SK-N-SH treated with all-trans-retinoic acid at 6 μM for 48 hours (cell line): ENCODE measurements at regions not wholly inside any gene's neighbourhood (a gene's known extent, or its start where the extent isn't known, plus 50 kb on each side); places are given as distances from the start of the nearest gene placed in this dataset.
"Not testable (repeated sequence)": the region's sequence is repeated elsewhere in the genome, so short reads cannot be mapped to it uniquely, and the experiment has no call there.

ENCODE experiments used
- ATAC-seq: fragments of 200-7000 bp; cut with Tn5 transposase; 3 replicates; pipeline ENCODE4 v1.9.1; 2020; ENCODE audit warnings: mild to moderate bottlenecking, moderate library complexity
- ARNTL ChIP-seq: fragments of 450-650 bp; formaldehyde crosslinking; IDR thresholded peaks from 2 replicates; pipeline ENCODE4 v1.5.0; 2020; ENCODE audit warnings: low read depth, mild to moderate bottlenecking, moderate library complexity, borderline replicate concordance
- BACH2 ChIP-seq: fragments of 250-450 bp; sonication (Bioruptor Pico); IDR thresholded peaks from 2 replicates; pipeline ENCODE4 v1.9.0; 2021; ENCODE audit warnings: mild to moderate bottlenecking, borderline replicate concordance
- CSDC2 ChIP-seq: fragments of 250-450 bp; sonication (Bioruptor Pico); IDR thresholded peaks from 2 replicates; pipeline ENCODE4 v1.5.0; 2020; ENCODE audit warnings: mild to moderate bottlenecking, moderate library complexity
- ESRRG ChIP-seq: fragments of 250-450 bp; sonication (Bioruptor Pico); IDR thresholded peaks from 2 replicates; pipeline ENCODE4 v1.6.1; 2021; ENCODE audit warnings: mild to moderate bottlenecking
- GLIS3 ChIP-seq: fragments of 250-450 bp; sonication (Bioruptor Pico); IDR thresholded peaks from 2 replicates; pipeline ENCODE4 v1.5.0; 2020; ENCODE audit warnings: mild to moderate bottlenecking, moderate library complexity
- ISL1 ChIP-seq: fragments of 250-450 bp; sonication (Bioruptor Pico); IDR thresholded peaks from 2 replicates; pipeline ENCODE4 v2.1.2; 2022; ENCODE audit warnings: mild to moderate bottlenecking, moderate library complexity
- OSR1 ChIP-seq: fragments of 250-450 bp; sonication (Bioruptor Pico); IDR thresholded peaks from 2 replicates; pipeline ENCODE4 v1.8.0; 2022; ENCODE audit warnings: moderate library complexity, mild to moderate bottlenecking, inconsistent platforms
- PPARA ChIP-seq: fragments of 250-450 bp; sonication (Bioruptor Pico); IDR thresholded peaks from 2 replicates; pipeline ENCODE4 v1.5.0; 2020; ENCODE audit warnings: mild to moderate bottlenecking, borderline replicate concordance
- SNAI2 ChIP-seq: fragments of 250-450 bp; sonication (Bioruptor Pico); IDR thresholded peaks from 2 replicates; pipeline ENCODE4 v1.5.0; 2020; ENCODE audit warnings: mild to moderate bottlenecking, moderate library complexity
- TCF4 ChIP-seq: fragments of 250-450 bp; sonication (Bioruptor Pico); IDR thresholded peaks from 2 replicates; pipeline ENCODE4 v1.8.0; 2021; ENCODE audit warnings: mild to moderate bottlenecking, moderate library complexity, borderline replicate concordance
- TOX ChIP-seq: fragments of 250-450 bp; sonication (Bioruptor Pico); IDR thresholded peaks from 2 replicates; pipeline ENCODE4 v1.8.0; 2021; ENCODE audit warnings: mild to moderate bottlenecking, moderate library complexity, borderline replicate concordance
- ZC3H10 ChIP-seq: fragments of 250-450 bp; sonication (Bioruptor Pico); IDR thresholded peaks from 2 replicates; pipeline ENCODE4 v1.5.1; 2021; ENCODE audit warnings: mild to moderate bottlenecking, moderate library complexity
- ZFP3 ChIP-seq: fragments of 250-450 bp; sonication (Bioruptor Pico); IDR thresholded peaks from 2 replicates; pipeline ENCODE4 v1.5.0; 2020; ENCODE audit warnings: mild to moderate bottlenecking, moderate library complexity
- ZFP30 ChIP-seq: fragments of 450-650 bp; formaldehyde crosslinking; IDR thresholded peaks from 2 replicates; pipeline ENCODE4 v1.5.0; 2022; ENCODE audit warnings: mild to moderate bottlenecking, moderate library complexity
- ZNF565 ChIP-seq: fragments of 450-650 bp; formaldehyde crosslinking; conservative IDR thresholded peaks from 2 replicates; pipeline ENCODE4 v1.5.0; 2020; ENCODE audit warnings: low read depth, mild to moderate bottlenecking, moderate library complexity
- ZNF8 ChIP-seq: fragments of 450-650 bp; formaldehyde crosslinking; IDR thresholded peaks from 2 replicates; pipeline ENCODE4 v1.5.0; 2020; ENCODE audit warnings: mild to moderate bottlenecking, moderate library complexity
- TF ChIP-seq, protein P1 (sequence below): fragments of 250-450 bp; sonication (Bioruptor Pico); IDR thresholded peaks from 2 replicates; pipeline ENCODE4 v1.5.1; 2020; ENCODE audit warnings: low read depth, mild to moderate bottlenecking, moderate library complexity
- TF ChIP-seq, protein P2 (sequence below): fragments of 250-450 bp; sonication (Bioruptor Pico); IDR thresholded peaks from 2 replicates; pipeline ENCODE4 v1.8.0; 2020; ENCODE audit warnings: mild to moderate bottlenecking, moderate library complexity, borderline replicate concordance
- TF ChIP-seq, protein P3 (sequence below): fragments of 250-450 bp; sonication (Bioruptor Pico); IDR thresholded peaks from 2 replicates; pipeline ENCODE4 v1.5.1; 2021; ENCODE audit warnings: mild to moderate bottlenecking, moderate library complexity
- TF ChIP-seq, protein P4 (sequence below): fragments of 250-450 bp; sonication (Bioruptor Pico); IDR thresholded peaks from 2 replicates; pipeline ENCODE4 v1.8.0; 2021; ENCODE audit warnings: low read depth, mild to moderate bottlenecking, moderate library complexity, borderline replicate concordance
- TF ChIP-seq, protein P5 (sequence below): fragments of 250-450 bp; sonication (Bioruptor Pico); IDR thresholded peaks from 2 replicates; pipeline ENCODE4 v1.5.0; 2020; ENCODE audit warnings: mild to moderate bottlenecking, moderate library complexity

DNA sequence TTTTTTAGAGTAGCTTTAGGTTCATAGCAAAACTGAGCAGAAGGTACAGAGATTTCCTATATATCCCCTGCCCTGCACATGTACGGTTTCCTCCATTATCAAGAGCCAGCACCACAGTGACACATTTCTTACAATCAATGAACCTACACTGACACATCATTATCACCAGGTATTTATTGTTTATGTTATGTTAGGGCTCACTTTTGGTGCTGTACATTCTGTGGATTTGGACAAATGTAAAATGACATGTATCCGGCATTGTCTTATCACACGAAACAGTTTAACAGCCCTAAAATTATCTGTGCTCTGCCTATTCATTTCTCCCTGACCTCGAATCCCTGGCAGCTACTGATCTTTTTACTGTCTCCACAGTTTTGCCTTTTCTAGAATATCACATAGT is 93.7 kb upstream of the DPH5 start:
- TF ChIP-seq, protein P1, sequence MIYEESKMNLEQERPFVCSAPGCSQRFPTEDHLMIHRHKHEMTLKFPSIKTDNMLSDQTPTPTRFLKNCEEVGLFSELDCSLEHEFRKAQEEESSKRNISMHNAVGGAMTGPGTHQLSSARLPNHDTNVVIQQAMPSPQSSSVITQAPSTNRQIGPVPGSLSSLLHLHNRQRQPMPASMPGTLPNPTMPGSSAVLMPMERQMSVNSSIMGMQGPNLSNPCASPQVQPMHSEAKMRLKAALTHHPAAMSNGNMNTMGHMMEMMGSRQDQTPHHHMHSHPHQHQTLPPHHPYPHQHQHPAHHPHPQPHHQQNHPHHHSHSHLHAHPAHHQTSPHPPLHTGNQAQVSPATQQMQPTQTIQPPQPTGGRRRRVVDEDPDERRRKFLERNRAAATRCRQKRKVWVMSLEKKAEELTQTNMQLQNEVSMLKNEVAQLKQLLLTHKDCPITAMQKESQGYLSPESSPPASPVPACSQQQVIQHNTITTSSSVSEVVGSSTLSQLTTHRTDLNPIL (CRISPR knock-in tag): no peak
- TF ChIP-seq TCF4 (no peak), TOX (CRISPR knock-in tag) (no peak), GLIS3 (CRISPR knock-in tag) (no peak), ZFP3 (no peak), ZNF565 (no peak), BACH2 (no peak), ISL1 (CRISPR knock-in tag) (no peak), ZFP30 (CRISPR knock-in tag) (no peak)
- TF ChIP-seq, protein P2, sequence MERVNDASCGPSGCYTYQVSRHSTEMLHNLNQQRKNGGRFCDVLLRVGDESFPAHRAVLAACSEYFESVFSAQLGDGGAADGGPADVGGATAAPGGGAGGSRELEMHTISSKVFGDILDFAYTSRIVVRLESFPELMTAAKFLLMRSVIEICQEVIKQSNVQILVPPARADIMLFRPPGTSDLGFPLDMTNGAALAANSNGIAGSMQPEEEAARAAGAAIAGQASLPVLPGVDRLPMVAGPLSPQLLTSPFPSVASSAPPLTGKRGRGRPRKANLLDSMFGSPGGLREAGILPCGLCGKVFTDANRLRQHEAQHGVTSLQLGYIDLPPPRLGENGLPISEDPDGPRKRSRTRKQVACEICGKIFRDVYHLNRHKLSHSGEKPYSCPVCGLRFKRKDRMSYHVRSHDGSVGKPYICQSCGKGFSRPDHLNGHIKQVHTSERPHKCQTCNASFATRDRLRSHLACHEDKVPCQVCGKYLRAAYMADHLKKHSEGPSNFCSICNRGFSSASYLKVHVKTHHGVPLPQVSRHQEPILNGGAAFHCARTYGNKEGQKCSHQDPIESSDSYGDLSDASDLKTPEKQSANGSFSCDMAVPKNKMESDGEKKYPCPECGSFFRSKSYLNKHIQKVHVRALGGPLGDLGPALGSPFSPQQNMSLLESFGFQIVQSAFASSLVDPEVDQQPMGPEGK (CRISPR knock-in tag): no peak
- TF ChIP-seq, protein P3, sequence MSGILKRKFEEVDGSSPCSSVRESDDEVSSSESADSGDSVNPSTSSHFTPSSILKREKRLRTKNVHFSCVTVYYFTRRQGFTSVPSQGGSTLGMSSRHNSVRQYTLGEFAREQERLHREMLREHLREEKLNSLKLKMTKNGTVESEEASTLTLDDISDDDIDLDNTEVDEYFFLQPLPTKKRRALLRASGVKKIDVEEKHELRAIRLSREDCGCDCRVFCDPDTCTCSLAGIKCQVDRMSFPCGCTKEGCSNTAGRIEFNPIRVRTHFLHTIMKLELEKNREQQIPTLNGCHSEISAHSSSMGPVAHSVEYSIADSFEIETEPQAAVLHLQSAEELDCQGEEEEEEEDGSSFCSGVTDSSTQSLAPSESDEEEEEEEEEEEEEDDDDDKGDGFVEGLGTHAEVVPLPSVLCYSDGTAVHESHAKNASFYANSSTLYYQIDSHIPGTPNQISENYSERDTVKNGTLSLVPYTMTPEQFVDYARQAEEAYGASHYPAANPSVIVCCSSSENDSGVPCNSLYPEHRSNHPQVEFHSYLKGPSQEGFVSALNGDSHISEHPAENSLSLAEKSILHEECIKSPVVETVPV (CRISPR knock-in tag): no peak
- ATAC-seq: no peak

DNA sequence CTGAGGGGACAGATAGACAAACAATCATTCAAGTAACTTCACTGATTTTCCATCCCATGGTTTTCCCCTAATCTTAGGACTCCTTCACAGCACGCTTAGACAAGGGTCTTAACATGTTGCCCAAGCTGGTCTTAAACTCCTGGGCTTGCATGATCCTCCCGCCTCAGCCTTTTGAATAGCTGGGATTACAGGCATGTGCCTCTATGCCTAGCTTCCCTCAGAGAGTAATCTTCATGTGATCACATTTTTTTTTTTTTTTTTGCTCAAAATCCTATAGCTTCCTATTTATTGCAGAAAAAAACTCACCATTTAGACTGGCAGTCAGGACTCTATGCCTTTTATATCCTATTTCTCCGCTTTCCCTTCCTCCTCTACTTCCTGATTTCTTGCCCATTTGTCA is 90.4 kb upstream of the DPH5 start:
- no peak for ATAC-seq
- no peak for TF ChIP-seq ESRRG

DNA sequence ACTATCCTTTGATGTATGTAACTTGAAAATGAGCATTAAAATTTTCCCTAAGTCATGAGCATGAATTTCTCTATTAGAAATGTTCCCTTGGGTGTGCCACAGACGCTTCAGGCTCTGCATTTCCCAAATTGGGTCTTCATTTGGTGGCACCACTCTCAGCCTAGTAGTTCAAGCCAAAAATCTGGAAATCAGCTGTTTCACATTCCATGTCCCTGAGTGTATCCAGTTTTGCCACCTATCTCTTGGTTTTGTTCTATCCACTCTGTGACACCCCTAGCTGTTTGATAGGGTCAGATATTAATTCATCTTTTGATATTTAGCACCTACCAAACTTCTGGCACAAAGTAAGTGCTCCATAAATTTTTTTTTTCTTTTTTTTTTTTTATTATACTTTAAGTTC is 89.5 kb upstream of the DPH5 start:
- no peak for TF ChIP-seq ZNF565
- TF ChIP-seq SNAI2 (CRISPR knock-in tag): no peak
- no peak for TF ChIP-seq ZC3H10 (CRISPR knock-in tag)
- TF ChIP-seq ISL1 (CRISPR knock-in tag): no peak
- no peak for TF ChIP-seq PPARA

DNA sequence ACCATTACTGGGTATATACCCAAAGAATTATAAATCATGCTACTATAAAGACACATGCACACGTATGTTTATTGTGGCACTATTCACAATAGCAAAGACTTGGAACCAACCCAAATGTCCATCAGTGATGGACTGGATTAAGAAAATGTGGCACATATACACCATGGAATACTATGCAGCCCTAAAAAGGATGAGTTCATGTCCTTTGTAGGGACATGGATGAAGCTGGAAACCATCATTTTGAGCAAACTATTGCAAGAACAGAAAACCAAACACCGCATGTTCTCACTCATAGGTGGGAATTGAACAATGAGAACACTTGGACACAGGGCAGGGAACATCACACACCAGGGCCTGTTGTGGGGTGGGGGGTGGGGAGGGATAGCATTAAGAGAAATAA is 88.5 kb upstream of the DPH5 start:
- not testable (repeated sequence) for ATAC-seq

More for the DNA sequence above, 89.5 kb upstream of the DPH5 start:
- ATAC-seq: no peak

DNA sequence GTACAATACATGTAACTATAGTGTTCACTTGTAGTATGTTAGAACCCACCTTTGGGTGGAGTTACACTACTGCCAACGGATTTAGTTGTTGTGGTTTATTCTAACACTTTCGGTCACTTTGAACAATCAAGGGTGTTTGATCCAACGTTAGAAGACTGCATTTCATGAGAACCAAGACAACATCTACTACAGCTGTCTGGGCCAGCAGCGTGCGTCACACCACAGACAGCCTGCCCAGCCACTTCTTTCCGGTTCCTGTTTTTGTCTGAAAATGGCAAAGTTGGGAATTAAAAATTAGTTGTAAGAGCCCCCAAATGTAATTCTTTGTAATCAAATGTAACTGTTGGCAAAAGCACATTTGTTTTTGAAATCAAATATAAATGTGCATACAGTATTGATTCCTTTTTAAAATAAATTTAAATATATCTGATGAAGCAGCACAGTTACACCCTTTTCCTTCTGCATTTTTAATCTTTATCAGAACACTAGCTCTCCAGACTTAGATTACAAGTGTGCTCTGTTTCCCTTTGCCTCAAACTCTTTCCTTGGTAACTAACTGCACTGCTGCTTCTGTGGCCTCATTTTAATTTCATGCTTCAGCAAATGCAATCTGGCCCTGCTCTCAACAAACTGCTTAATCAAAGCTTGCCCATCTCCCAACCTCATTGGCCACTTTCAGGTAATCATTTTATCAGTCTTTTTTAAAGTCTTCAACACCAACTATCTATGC is 86.6 kb upstream of the DPH5 start:
- ATAC-seq: no peak
- TF ChIP-seq ZC3H10 (CRISPR knock-in tag): no peak
- no peak for TF ChIP-seq GLIS3 (CRISPR knock-in tag)
- TF ChIP-seq TCF4: no peak
- TF ChIP-seq, protein P4, sequence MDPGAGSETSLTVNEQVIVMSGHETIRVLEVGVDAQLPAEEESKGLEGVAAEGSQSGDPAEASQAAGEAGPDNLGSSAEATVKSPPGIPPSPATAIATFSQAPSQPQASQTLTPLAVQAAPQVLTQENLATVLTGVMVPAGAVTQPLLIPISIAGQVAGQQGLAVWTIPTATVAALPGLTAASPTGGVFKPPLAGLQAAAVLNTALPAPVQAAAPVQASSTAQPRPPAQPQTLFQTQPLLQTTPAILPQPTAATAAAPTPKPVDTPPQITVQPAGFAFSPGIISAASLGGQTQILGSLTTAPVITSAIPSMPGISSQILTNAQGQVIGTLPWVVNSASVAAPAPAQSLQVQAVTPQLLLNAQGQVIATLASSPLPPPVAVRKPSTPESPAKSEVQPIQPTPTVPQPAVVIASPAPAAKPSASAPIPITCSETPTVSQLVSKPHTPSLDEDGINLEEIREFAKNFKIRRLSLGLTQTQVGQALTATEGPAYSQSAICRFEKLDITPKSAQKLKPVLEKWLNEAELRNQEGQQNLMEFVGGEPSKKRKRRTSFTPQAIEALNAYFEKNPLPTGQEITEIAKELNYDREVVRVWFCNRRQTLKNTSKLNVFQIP: no peak
- no peak for TF ChIP-seq ESRRG
- no peak for TF ChIP-seq ISL1 (CRISPR knock-in tag)
- TF ChIP-seq ZNF565: no peak
- TF ChIP-seq ARNTL: no peak
- TF ChIP-seq, protein P5, sequence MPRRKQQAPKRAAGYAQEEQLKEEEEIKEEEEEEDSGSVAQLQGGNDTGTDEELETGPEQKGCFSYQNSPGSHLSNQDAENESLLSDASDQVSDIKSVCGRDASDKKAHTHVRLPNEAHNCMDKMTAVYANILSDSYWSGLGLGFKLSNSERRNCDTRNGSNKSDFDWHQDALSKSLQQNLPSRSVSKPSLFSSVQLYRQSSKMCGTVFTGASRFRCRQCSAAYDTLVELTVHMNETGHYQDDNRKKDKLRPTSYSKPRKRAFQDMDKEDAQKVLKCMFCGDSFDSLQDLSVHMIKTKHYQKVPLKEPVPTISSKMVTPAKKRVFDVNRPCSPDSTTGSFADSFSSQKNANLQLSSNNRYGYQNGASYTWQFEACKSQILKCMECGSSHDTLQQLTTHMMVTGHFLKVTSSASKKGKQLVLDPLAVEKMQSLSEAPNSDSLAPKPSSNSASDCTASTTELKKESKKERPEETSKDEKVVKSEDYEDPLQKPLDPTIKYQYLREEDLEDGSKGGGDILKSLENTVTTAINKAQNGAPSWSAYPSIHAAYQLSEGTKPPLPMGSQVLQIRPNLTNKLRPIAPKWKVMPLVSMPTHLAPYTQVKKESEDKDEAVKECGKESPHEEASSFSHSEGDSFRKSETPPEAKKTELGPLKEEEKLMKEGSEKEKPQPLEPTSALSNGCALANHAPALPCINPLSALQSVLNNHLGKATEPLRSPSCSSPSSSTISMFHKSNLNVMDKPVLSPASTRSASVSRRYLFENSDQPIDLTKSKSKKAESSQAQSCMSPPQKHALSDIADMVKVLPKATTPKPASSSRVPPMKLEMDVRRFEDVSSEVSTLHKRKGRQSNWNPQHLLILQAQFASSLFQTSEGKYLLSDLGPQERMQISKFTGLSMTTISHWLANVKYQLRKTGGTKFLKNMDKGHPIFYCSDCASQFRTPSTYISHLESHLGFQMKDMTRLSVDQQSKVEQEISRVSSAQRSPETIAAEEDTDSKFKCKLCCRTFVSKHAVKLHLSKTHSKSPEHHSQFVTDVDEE: no peak
- no peak for TF ChIP-seq OSR1 (CRISPR knock-in tag)
- TF ChIP-seq ZFP30 (CRISPR knock-in tag): no peak
- TF ChIP-seq TOX (CRISPR knock-in tag): no peak
- TF ChIP-seq ZFP3: no peak
- TF ChIP-seq ZNF8 (CRISPR knock-in tag): no peak
- TF ChIP-seq CSDC2 (CRISPR knock-in tag): no peak
